EL (cell line): ENCODE measurements at regions not wholly inside any gene's neighbourhood (a gene's known extent, or its start where the extent isn't known, plus 50 kb on each side); places are given as distances from the start of the nearest gene placed in this dataset.
"Not testable (repeated sequence)": the region's sequence is repeated elsewhere in the genome, so short reads cannot be mapped to it uniquely, and the experiment has no call there.

ENCODE experiments used
- DNase-seq: peaks from one replicate; pipeline ENCODE4 v3.0.0-alpha.2; 2016

DNA sequence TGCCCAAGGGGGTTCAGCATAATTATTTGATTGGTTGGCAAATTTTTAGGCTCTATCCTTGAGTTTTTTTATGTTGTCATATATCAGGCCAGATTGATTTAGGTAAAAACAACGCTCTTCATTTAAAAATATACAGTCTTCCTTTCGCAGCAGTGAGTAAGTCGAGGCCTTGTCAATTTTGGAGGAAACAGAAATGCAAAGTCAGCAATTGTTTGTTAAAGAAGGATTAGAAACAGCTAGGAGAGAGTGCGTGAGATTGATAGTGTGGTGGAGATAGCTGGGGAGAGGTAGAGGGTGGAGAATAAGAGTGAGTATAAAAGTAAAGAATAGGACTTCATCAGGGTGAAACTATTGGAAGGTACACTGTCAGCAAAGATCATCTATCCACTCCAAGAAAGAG is 830.8 kb downstream of the LUZP2 start:
- DNase-seq, result no peak

DNA sequence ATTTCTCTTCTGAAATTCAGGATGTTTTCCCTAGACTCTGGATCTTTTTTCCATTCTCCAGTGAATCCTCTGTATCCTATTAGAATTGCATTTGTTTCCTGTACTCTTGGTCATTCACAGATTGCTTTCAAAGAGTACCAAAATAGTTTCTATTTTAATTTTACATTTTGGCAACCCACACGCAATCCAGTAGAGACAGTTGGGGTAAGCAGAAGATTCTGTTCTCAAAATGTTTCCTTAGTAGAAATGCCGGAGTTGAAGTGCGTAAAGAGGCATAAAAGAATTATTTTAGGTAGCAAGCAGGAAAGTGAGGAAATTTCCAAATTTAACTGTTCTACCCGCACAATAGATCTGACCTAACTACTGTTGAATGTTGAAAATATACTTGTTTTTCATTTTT is 842.4 kb downstream of the LUZP2 start:
- no peak for DNase-seq

DNA sequence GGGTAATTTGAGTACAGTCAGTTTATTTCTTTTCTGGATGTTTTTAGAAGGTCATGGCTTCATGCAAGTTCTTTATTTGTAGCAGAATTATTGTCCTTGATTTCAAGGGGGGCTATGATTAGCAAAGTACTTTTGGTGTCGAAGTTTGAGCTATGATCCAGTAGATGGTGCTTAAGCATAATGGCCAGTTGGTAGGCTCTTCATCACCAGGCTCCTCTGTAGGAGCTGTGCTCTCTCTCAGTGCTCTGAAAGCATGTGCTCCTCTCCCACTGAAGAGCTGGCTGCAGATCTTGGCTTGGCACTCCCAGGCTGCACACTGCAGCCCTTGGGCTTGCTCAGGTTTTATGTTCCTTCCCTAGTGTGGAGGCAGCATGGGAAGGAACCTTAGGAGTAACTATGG is 852.7 kb downstream of the LUZP2 start:
- no peak for DNase-seq

DNA sequence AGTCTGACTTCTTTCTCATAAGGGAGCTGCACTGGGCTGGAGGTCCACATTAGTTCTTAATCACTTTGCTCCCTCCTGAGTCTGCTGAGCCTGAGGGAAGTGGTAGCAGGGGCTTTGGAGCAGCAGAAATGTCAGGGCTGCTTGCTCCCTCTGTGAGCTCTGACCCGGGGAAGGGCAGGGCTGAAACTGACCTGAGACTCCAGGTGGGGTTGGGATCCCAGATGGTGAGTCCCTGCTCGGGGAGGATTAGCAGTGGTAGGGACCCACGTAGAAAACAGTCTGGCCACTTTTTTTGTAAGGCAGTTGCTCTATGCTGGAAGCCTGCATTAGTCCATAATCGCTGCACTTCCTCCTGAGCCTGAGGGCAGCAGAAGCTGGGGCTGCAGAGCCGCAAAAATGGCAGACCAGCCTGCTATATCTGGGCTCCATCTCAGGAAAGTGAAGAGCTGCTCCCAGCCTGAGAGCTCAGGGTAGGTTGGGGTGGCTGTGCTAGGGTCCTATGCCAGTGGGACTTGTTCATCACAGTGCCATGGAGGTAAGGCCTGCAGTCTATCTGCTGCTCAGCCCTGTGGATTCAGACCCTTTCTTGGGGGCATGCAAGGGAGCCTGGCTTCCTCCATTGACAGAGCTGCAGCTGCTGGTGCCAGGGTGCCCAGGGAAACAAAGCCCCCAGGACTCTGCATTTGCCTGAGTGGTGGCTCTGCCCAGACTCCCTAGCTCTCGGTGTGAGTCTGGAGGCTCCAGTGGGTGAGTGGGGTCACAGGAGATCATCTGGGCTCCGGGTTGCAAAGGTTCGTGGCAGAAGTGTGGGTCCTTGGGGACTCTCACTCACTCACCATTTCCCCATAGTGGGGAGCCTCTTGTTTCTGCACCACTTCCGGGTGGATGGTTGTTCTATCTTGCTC is 854.3 kb downstream of the LUZP2 start:
- DNase-seq, result no peak

DNA sequence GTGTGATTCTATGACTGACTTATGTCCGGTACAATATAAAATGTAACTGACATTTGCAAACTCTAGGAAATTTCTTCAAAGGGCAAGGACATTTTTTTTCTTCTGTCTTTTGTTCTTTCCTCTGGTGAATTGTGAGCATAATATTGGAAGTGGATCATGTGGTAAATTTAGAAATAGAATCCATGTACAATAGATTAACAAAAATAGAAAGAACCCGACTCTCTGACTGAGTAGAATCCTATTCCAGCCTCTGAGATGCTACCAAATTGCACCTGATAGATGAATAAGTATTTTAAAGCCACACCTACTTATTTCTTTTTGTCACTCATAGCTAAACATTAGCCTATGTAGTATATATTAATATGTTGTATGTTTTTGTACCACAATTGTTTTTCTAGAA is 860.3 kb downstream of the LUZP2 start:
- DNase-seq, result no peak

DNA sequence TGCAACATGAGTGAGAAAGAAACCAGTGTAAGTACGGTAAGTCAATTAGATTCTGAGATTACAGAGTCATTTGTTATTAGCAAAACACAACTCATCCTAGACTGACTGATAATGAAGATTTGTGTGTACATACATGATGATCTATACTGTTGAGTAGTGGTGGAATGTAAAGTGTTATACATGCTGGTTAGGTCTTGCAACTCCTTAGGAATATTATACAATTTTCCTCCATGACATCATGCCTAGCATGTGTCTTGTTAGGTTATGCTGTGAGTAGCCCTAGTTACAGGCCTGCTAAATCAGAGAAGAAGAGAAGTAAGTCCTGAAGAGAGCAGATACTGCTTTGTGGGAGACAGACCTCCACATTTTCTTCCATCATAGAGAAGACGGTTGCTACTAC is 880.6 kb downstream of the LUZP2 start:
- no peak for DNase-seq

DNA sequence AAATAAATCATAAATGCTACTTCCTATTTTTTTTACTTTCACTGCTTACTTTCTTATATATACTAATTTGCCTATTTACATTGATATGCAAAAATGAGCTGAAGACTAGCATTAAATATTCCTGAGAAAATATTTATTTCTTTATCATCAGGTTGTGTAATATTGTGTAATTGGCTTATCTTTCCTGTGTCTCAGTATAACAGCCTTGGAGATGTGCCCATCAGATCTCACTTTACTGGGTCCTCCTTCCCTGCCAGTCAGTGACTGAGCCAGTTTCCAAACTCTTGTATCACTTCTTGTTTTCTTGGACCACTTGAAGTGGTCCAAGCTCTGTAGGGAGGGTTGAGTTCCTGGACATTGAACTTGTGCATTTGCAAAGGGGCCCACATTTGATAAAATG is 900.0 kb downstream of the LUZP2 start:
- DNase-seq, result no peak

DNA sequence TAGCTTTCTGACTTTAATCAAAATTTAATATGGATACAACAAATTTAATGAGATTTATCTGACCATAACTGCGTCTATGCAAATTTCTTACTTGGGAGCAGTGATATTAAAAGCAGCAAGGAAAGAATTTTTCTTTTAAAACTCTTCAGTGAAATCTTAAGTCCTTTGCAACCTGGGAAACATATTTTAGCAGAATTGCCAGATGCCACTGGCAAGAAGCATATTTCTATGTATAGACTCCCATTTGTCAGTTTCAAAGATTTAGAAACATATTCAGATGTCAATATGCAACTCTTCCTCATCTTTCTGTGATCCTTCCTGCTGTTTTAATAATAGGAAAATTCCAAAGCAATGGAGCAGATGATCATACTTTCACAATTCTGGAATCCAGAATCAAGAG is 911.3 kb downstream of the LUZP2 start:
- no peak for DNase-seq

DNA sequence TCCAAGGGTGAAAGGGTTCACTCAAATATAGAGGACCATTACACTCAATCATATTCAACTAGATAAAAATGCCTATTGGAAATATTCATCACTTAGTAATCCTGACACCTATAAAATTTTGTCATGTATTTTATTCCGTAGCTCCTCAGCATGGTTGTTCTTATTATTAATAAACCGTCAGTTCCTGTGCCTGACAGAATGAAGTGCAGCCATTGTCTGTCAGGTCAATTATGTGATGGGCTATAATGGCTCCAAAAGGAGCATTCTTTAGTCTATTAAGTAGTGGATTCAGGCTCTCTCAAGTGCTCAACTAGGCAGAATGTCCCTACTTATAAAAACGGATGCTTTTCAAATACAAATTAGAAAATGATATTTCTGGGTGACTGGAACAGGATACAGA is 916.1 kb upstream of the ANO3 start:
- DNase-seq, result no peak

DNA sequence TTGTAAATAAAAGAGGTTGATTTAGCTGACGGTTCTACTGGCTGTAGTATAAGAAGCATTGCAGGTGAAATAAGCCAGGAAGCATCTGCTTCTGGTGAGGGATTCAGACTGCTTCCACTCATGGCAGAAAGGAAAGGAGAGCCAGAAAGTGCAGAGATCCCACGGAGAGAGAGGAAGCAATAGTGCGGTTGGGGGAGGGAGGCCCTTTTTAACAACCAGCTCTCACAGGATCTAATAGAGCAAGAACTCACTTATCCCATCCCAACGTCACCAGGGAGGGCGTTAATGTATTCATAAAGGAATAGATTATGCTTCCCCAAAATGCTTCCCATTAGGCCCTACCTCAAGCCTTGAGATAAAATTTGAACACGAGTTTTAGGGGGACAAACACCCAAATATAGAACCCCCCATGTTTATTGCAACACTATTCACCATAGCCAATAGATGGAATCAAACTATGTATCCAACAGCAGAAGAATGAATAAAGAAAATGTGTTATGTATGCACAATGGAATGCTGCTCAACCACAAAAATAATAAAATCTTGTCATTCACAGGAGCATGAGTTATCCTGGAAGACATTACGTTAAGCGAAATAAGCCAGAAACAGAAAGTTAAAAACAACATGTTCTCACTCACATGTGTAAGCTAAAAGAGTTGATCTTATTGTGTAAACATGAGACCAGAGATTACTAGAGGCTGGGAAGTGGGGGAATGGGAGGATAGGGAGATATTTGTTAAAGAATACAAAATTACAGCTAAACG is 908.3 kb upstream of the ANO3 start:
- no peak for DNase-seq

DNA sequence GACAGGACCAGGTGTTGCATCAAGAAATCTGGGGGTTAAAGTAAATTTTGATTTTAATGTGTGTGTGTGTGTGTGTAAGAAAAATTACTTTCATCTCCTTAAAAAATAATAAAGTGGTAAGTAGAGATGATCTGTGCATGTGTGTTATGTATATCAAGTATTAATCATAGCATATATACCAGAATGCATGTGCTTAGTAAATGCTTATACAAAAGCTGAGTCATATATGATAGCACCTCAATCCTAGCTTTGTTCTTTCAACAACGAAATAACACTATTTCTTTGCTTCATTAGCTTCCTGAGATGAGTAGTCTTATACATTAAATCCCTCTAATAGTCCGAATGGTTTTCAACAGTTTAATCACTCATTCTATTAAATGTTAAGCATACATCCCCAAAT is 899.6 kb upstream of the ANO3 start:
- DNase-seq, result no peak

DNA sequence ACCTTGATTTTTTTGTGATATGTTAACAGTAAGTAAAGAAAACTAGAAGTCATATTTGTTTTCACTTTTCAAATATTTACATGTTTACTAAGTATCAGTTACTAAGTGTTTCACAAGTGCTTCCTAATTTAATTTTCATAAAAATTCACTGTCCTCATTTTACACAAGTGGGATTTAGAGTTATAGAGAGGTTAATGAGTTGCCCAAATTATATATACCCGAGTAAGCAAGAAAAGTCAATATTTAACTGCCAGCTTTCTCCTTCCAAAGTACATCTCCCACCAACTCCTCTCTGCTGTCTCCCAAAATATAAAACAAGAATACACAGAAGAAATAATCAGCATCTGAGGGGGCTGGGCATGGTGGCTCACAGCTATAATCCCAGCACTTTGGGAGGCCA is 896.7 kb upstream of the ANO3 start:
- no peak for DNase-seq

DNA sequence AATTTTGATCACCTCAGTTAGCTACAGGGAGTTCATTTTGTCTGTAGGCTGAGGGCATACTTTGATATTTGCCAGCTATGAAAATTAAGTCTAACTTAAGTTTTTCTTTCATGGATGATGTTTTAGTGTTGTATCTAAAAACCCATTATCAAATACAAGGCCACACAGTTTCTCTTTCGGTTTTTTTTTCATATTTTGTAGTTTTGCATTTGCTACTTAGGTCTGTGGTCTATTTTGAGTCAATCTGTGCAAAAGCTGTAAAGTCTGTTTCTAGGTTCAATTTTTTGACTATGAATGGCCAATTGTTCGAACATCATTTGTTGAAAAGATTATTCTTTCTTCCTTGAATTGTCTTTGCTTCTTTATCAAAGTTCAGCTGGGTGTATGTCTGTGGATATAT is 895.6 kb upstream of the ANO3 start:
- DNase-seq, result no peak

DNA sequence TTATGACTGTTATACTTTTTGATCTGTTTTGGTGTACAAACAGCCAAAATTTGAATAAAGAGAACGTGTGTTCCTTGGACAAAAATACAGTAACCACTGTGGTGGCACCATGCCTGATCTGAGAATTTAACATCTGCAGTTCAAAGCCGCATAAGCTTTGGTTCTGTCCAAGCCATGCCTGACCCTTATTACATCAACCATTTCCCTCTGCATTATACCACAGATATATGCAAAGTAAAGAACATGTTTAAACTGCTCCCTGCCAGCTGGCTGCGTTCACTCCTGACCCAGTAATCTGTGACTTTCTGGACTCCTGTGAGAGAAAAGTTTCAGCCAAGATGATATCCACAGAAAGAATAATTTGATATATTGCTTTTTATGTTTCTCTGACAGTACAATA is 890.5 kb upstream of the ANO3 start:
- DNase-seq, result no peak

DNA sequence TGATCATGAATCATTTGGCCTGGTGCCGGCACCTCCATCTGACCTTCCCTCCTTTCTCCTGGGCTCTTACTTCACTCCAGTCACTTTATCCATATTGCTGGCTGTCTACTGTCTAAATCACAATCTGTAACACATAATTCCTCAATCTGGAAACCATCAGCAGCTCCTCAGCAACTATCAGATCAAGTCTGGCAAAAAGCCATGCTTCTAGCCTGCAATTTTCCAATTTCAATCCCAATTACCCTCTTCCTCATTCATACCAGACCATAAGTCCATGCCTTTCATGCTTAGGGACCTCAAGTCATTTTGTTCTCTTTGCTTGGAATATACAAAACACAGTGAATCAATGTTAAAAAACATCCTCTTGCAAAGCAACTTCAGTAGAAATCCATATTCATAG is 882.8 kb upstream of the ANO3 start:
- DNase-seq, result no peak

DNA sequence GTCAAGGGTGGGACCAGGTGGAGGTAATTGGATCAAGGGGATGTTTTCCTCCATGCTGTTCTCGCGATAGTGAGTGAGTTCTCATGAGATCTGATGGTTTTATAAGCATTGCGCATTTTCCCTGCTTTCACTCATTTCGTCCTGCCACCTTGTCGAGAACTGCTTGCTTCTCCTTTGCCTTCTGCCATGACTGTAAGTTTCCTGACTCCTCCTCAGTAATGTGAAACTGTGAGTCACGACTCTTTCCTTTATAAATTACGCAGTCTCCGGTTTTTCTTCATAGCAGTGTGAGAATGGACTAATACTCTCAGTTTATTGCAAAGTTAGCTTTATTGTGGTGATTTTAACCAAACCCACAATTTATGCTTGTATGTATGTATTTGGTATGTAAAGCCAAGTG is 878.5 kb upstream of the ANO3 start:
- no peak for DNase-seq

DNA sequence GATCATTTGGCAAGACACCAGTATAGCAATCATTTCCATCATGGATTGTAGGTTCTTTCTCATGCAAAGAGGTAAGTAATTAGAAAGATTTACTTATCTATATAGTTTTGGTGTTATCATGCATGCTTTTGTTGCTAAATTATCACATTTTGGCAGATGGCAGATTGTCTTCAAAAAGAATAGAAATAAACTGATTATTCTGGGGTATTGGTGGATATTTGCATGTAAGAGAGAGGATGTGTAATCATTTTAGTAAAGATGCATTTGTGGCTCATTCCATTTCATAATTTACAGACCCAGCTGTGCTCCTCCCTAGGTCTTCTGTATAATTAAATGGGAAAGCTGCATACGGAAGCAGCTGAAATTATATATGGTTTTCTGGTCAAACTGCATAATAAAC is 875.7 kb upstream of the ANO3 start:
- no peak for DNase-seq

DNA sequence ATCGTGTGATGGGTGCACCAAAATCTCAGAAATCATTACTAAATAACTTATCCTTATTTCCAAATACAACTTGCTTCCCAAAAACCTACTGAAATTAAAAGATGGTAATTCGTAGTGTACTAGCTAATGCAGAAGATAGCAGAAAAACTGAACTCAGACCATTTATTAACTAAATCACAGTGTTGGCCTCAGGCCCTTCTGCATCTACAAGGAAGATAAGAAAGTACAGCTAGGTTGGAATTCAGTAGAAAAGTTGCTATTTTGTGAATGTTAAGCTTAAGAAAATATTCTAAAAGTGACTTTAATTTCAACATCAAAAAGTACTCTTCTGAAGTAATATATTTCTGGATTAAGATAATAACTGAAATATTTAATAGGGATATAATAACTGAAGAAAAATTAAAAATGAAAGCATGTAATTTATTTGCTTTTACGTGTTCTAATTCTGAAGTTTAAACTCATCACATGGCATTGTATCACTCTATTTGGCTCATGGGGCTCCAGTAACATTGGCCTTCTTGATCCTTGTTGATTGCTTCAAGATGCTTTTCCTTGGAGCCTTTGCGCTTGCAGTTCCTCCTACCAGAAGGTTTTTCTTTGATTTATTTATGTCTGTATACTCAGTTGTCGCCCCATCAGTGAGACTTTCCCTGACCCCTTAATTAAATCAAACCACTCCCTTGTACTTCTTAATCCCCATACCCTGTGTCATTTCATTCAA is 847.9 kb upstream of the ANO3 start:
- no peak for DNase-seq

DNA sequence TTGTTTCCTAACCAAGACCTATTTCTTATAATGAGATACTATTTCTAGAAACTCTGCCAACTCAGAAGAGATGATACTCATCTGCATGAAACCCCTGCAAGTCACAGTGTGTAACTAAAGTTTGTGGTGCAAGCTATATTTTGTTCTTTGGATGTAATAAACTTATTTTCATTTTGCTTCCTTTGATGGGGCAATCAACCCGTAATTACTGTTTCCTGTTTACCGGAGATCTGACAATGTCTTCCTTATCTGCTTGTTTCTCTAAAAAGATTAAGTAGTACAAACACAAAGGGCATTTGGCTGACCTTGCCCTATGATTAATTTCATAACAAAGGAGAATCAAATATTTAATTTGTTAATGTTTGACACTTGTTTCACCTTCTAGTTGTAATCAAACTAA is 846.6 kb upstream of the ANO3 start:
- DNase-seq, result no peak

DNA sequence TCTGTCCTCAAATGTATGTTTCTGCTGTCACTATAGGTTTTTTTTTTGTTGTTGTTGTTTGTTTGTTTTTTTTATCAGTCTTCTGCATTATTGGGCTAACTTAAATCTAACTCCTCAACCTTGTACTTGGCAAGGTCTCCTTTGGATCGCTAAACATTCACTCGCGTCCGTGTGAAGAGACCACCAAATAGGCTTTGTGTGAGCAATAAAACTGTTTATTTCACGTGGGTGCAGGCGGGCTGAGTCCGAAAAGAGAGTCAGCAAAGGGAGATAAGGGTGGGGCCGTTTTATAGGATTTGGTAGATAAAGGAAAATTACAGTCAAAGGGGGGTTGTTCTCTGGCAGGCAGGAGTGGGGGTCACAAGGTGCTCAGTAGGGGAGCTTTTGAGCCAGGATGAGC is 845.6 kb upstream of the ANO3 start:
- not testable (repeated sequence) for DNase-seq

DNA sequence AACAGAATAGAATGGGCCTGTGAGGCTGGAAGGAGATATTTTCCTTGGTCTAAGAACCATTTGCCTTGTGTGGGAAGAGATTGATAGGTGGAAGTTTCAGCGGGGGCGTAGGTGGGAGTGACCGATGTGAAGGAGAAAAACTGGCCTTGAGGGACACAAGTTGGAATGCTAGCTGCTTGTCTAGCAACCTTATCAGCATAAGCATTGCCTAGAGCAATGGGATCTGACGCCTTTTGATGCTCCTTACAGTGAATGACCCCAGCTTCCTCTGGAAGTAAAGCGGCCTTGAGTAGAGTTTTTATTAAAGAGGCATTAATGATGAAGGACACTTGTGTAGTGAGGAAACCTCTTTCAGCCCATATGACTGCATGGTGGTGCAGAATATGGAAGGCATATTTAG is 843.8 kb upstream of the ANO3 start:
- not testable (repeated sequence) for DNase-seq

DNA sequence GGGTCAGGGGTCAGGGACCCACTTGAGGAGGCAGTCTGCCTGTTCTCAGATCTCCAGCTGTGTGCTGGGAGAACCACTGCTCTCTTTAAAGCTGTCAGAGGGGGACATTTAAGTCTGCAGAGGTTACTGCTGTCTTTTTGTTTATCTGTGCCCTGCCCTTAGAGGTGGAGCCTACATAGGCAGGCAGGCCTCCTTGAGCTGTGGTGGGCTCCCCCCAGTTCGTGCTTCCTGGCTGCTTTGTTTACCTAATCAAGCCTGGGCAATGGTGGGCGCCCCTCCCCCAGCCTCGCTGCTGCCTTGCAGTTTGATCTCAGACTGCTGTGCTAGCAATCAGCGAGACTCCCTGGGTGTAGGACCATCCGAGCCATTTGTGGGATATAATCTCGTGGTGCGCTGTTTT is 830.5 kb upstream of the ANO3 start:
- not testable (repeated sequence) for DNase-seq

DNA sequence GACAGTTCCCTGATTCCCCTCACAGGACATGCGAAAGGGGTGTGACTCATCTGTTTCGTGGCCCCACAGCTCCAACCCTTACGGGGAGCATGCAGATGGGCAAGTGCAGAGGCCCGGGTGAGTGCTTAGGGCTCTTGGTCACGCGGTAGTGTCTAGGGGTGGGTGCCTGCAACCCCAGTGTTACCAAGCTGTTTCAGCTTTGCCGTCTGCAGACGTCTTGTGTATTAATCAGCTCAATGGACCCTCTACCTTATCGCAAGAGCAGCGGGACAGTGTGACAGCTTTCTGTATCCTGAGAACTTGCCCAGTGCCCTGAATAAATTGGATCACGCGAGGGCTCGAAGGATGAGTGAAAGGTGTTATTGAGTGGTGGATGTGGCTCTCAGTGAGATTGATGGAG is 816.4 kb upstream of the ANO3 start:
- no peak for DNase-seq

DNA sequence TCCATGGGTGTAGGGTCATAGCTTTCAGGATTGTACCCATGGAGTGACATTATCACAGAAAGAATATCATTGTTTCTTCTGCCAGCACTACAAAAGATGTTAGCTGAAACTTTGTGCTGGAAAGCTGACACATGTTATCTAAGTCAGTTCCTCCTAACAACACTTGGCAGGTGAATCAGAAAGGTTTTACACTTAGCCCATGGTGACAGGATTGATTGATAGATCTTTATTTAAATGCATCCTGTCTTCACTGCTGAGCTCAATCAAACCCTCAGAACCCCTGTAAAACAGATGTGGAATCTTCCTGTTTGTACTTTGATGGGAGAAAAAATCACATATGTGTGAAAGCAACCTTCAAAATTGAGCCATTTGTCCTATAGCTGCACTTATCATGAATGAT is 811.5 kb upstream of the ANO3 start:
- DNase-seq, result no peak
